ENCODE measurements at regions not wholly inside any gene's neighbourhood (a gene's known extent, or its start where the extent isn't known, plus 50 kb on each side); places are given as distances from the start of the nearest gene placed in this dataset.
"Not testable (repeated sequence)": the region's sequence is repeated elsewhere in the genome, so short reads cannot be mapped to it uniquely, and the experiment has no call there.

DNA sequence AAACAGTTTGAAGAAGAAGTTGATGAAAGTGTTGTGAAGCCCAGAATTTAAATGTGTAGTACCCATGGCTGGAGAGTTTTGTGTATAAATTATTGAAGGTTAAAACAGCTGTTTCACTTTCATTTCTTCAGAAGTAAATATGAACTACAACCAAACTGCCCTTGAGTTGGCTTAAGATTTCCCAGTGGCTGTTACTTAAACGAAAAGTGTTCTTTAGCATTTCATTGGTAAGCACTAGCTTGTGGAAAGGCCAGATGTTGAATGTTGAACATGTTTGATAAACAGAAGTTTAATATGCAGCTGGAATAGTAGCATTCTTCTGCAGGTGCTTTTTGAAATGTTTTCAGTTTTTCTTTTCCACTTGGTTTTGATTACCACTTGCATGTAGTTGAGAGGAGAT is 83.2 kb upstream of the TNRC6B start:
- FAIRE-seq, result no peak
- H3K36me3 ChIP-seq (ENCODE audit: control insufficient read depth in 2 of 2, extremely low read depth in 1 of 2, insufficient read depth in 2 of 2, low read length in 2 of 2), result no peaks in the 10 kb centered on the region

DNA sequence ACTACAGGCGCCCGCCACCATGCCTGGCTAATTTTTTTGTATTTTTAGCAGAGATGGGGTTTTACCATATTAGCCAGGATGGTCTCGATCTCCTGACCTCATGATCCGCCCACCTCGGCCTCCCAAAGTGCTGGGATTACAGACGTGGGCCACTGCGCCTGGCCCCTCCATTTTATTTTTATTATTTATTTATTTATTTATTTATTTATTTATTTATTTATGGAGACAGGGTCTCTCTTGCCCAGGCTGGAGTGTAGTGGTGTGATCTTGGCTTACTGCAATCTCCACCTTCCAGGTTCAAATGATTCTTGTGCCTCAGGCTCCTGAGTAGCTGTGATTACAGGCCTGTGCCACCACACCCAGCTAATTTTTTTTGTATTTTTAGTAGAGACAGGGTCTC is 77.8 kb upstream of the TNRC6B start:
- dilution Hi-C loops (cut with MboI; ENCODE audit: extremely low pct_ligation_motif_present, low sequenced_read_pairs); H3K27me3 ChIP-seq (ENCODE audit: control insufficient read depth, extremely low read depth, insufficient read depth, low read length); H4K20me1 ChIP-seq (ENCODE audit: control insufficient read depth, extremely low read depth, insufficient read depth, low read length); H3K27ac ChIP-seq (ENCODE audit: control insufficient read depth, insufficient read depth, low read length); H3K4me1 ChIP-seq (ENCODE audit: control insufficient read depth, extremely low read depth, insufficient read depth, low read length); H3K79me2 ChIP-seq (ENCODE audit: control insufficient read depth, insufficient read depth, low read length); H3K4me2 ChIP-seq (ENCODE audit: control insufficient read depth, extremely low read depth, insufficient read depth, low read depth, low read length); H3K9me1 ChIP-seq (ENCODE audit: control insufficient read depth, extremely low read depth, insufficient read depth, low read length); FAIRE-seq; DNase-seq (ENCODE audit: low read depth, low spot score); H3K9ac ChIP-seq (ENCODE audit: control insufficient read depth, extremely low read depth, insufficient read depth, low read length); H3K36me3 ChIP-seq (ENCODE audit: control insufficient read depth in 2 of 2, extremely low read depth in 1 of 2, insufficient read depth in 2 of 2, low read length in 2 of 2); H3K4me3 ChIP-seq (ENCODE audit: control insufficient read depth in 2 of 3, extremely low read depth in 1 of 3, insufficient read depth in 2 of 3, low read depth in 1 of 3, low read length in 3 of 3); H2AFZ ChIP-seq (ENCODE audit: control insufficient read depth, low read length); H3K9me3 ChIP-seq (ENCODE audit: control insufficient read depth, low read depth, low read length): not testable (repeated sequence)

More for the DNA sequence above, 83.2 kb upstream of the TNRC6B start:
- Histone ChIP-seq H3K27ac (ENCODE audit: control insufficient read depth, insufficient read depth, low read length) (no peak overlapping the region), H3K9me1 (ENCODE audit: control insufficient read depth, extremely low read depth, insufficient read depth, low read length) (no peaks in the 10 kb centered on the region), H4K20me1 (ENCODE audit: control insufficient read depth, extremely low read depth, insufficient read depth, low read length) (no peaks in the 10 kb centered on the region), H2AFZ (ENCODE audit: control insufficient read depth, low read length) (no peak overlapping the region), H3K4me3 (ENCODE audit: control insufficient read depth in 2 of 3, extremely low read depth in 1 of 3, insufficient read depth in 2 of 3, low read depth in 1 of 3, low read length in 3 of 3) (no peak overlapping the region), H3K79me2 (ENCODE audit: control insufficient read depth, insufficient read depth, low read length) (no peaks in the 10 kb centered on the region), H3K27me3 (ENCODE audit: control insufficient read depth, extremely low read depth, insufficient read depth, low read length) (no peaks in the 10 kb centered on the region), H3K9ac (ENCODE audit: control insufficient read depth, extremely low read depth, insufficient read depth, low read length) (no peak overlapping the region), H3K9me3 (ENCODE audit: control insufficient read depth, low read depth, low read length) (no peaks in the 10 kb centered on the region), H3K4me2 (ENCODE audit: control insufficient read depth, extremely low read depth, insufficient read depth, low read depth, low read length) (no peak overlapping the region), H3K4me1 (ENCODE audit: control insufficient read depth, extremely low read depth, insufficient read depth, low read length) (no peaks in the 10 kb centered on the region)
- dilution Hi-C loops (cut with MboI; ENCODE audit: extremely low pct_ligation_motif_present, low sequenced_read_pairs), result no loop called here
- TF ChIP-seq CTCF (optimal IDR thresholded peaks at IDR 0.05 in 1 of 3, IDR thresholded peaks at IDR 0.05 in 1 of 3, conservative IDR thresholded peaks at IDR 0.05 in 1 of 3; ENCODE audit: extremely low read depth in 1 of 3, insufficient read depth in 2 of 3, low read length in 3 of 3) (no peak), EZH2 (IDR thresholded peaks at IDR 0.05; ENCODE audit: low read length) (no peak)
- no peak for DNase-seq (ENCODE audit: low read depth, low spot score)

DNA sequence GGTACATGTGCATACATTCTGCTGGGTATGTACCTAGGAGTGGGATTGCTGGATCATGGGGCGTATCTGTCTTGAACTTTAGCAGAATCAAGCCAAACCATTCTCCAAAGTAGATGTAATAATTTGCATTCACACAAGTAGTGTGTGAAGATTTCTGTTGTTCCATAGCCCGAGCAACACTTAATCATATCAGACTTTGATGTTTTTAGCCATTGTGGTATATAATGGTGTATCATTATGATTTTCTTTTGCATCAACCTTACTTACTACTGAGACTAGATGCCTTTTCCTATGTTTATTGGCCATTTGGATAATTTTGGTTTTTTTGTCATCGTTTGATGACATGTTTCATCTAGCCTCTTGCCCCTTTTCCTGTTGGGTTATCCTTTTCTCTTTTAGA is 72.0 kb upstream of the TNRC6B start:
- DNase-seq (ENCODE audit: low read depth, low spot score), result no peak
- dilution Hi-C loops (cut with MboI; ENCODE audit: extremely low pct_ligation_motif_present, low sequenced_read_pairs), result no loop called here

More for the DNA sequence above, 72.0 kb upstream of the TNRC6B start:
- H3K27ac ChIP-seq (ENCODE audit: control insufficient read depth, insufficient read depth, low read length), result no peak overlapping the region
- FAIRE-seq, result no peak
- no peaks in the 10 kb centered on the region for H3K27me3 ChIP-seq (ENCODE audit: control insufficient read depth, extremely low read depth, insufficient read depth, low read length)
- H4K20me1 ChIP-seq (ENCODE audit: control insufficient read depth, extremely low read depth, insufficient read depth, low read length), result no peaks in the 10 kb centered on the region
- H3K9me3 ChIP-seq (ENCODE audit: control insufficient read depth, low read depth, low read length), result no peaks in the 10 kb centered on the region
- no peaks in the 10 kb centered on the region for H3K9me1 ChIP-seq (ENCODE audit: control insufficient read depth, extremely low read depth, insufficient read depth, low read length)
- no peak overlapping the region for H3K4me2 ChIP-seq (ENCODE audit: control insufficient read depth, extremely low read depth, insufficient read depth, low read depth, low read length)
- no peak overlapping the region for H2AFZ ChIP-seq (ENCODE audit: control insufficient read depth, low read length)
- no peak overlapping the region for H3K9ac ChIP-seq (ENCODE audit: control insufficient read depth, extremely low read depth, insufficient read depth, low read length)
- TF ChIP-seq CTCF (optimal IDR thresholded peaks at IDR 0.05 in 1 of 3, IDR thresholded peaks at IDR 0.05 in 1 of 3, conservative IDR thresholded peaks at IDR 0.05 in 1 of 3; ENCODE audit: extremely low read depth in 1 of 3, insufficient read depth in 2 of 3, low read length in 3 of 3) (no peak), EZH2 (IDR thresholded peaks at IDR 0.05; ENCODE audit: low read length) (no peak)
- H3K36me3 ChIP-seq (ENCODE audit: control insufficient read depth in 2 of 2, extremely low read depth in 1 of 2, insufficient read depth in 2 of 2, low read length in 2 of 2), result no peaks in the 10 kb centered on the region
- H3K4me1 ChIP-seq (ENCODE audit: control insufficient read depth, extremely low read depth, insufficient read depth, low read length), result peaks cover 9% of the 10 kb centered on the region
- H3K79me2 ChIP-seq (ENCODE audit: control insufficient read depth, insufficient read depth, low read length), result no peaks in the 10 kb centered on the region
- no peak overlapping the region for H3K4me3 ChIP-seq (ENCODE audit: control insufficient read depth in 2 of 3, extremely low read depth in 1 of 3, insufficient read depth in 2 of 3, low read depth in 1 of 3, low read length in 3 of 3)

Measured in keratinocyte (primary cell).